ENCODE measurements at regions not wholly inside any gene's neighbourhood (a gene's known extent, or its start where the extent isn't known, plus 50 kb on each side); places are given as distances from the start of the nearest gene placed in this dataset.

DNA sequence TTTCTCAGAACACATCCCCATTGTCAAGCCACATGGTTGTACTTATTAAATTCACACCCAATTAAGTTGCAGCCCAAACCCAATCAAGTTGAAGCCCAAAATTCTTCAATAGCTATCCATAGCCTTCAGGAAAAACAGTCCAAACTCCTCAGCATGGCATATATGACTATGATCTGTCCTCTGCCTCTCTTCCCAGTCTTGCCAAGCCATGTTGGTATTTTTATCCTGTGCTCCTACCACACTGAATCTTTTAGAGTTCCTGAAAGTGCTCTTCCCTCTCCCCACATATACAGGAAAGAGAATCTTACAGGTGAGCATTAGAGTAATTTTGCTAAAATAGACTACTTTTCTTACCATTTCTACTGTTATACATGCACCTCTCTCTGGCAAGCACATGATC is 834.9 kb downstream of the RPS29 start (continued):
- TF ChIP-seq, protein P1, sequence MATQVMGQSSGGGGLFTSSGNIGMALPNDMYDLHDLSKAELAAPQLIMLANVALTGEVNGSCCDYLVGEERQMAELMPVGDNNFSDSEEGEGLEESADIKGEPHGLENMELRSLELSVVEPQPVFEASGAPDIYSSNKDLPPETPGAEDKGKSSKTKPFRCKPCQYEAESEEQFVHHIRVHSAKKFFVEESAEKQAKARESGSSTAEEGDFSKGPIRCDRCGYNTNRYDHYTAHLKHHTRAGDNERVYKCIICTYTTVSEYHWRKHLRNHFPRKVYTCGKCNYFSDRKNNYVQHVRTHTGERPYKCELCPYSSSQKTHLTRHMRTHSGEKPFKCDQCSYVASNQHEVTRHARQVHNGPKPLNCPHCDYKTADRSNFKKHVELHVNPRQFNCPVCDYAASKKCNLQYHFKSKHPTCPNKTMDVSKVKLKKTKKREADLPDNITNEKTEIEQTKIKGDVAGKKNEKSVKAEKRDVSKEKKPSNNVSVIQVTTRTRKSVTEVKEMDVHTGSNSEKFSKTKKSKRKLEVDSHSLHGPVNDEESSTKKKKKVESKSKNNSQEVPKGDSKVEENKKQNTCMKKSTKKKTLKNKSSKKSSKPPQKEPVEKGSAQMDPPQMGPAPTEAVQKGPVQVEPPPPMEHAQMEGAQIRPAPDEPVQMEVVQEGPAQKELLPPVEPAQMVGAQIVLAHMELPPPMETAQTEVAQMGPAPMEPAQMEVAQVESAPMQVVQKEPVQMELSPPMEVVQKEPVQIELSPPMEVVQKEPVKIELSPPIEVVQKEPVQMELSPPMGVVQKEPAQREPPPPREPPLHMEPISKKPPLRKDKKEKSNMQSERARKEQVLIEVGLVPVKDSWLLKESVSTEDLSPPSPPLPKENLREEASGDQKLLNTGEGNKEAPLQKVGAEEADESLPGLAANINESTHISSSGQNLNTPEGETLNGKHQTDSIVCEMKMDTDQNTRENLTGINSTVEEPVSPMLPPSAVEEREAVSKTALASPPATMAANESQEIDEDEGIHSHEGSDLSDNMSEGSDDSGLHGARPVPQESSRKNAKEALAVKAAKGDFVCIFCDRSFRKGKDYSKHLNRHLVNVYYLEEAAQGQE (IDR thresholded peaks at IDR 0.05; ENCODE audit: low read depth, low read length) = no peak
- TF ChIP-seq, protein P2, sequence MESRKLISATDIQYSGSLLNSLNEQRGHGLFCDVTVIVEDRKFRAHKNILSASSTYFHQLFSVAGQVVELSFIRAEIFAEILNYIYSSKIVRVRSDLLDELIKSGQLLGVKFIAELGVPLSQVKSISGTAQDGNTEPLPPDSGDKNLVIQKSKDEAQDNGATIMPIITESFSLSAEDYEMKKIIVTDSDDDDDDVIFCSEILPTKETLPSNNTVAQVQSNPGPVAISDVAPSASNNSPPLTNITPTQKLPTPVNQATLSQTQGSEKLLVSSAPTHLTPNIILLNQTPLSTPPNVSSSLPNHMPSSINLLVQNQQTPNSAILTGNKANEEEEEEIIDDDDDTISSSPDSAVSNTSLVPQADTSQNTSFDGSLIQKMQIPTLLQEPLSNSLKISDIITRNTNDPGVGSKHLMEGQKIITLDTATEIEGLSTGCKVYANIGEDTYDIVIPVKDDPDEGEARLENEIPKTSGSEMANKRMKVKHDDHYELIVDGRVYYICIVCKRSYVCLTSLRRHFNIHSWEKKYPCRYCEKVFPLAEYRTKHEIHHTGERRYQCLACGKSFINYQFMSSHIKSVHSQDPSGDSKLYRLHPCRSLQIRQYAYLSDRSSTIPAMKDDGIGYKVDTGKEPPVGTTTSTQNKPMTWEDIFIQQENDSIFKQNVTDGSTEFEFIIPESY (IDR thresholded peaks at IDR 0.05; ENCODE audit: borderline replicate concordance, low read depth) = no peak
- no peak for TF ChIP-seq TEAD4 (IDR thresholded peaks at IDR 0.05; ENCODE audit: borderline replicate concordance, insufficient read depth)
- no peak for TF ChIP-seq NRF1 (IDR thresholded peaks at IDR 0.05; ENCODE audit: low read depth, low read length)
- no peak for TF ChIP-seq NFIC (IDR thresholded peaks at IDR 0.05; ENCODE audit: borderline replicate concordance)

DNA sequence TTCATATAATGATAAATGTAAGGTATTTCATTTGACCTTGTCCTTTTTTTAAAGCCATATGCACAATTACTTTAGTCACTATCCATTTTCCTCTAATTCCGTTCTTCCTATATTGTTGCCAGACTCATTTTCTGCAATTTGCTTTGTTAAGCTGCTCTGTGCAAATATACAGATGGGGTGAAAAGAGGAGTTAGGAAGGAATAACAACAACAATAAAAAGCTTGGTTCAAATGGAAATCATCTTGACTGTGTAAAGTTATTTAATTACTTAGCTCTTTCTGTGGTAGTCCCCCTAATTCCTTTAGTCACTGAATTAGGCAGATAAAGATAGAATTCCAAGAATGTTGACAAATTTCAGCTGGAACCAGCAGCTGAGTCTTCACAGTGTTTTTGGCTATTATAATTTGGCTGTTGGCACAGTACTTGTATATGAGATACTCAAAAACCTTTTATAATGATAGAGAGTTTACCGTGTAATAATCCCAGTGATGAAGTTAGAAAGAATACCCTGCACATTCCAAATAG is 838.0 kb downstream of the RPS29 start:
- H3K36me3 ChIP-seq (replicated peaks in 1 of 2; ENCODE audit: control insufficient read depth in 1 of 2, insufficient read depth in 2 of 2, low read length in 1 of 2) = no peaks in the 10 kb centered on the region
- H3K4me1 ChIP-seq (ENCODE audit: control insufficient read depth in 1 of 2, insufficient read depth in 2 of 2, low read depth in 1 of 2, low read length in 1 of 2) = no peaks in the 10 kb centered on the region
- H3K4me3 ChIP-seq (ENCODE audit: low read depth in 2 of 2, low read length in 1 of 2) = no peak overlapping the region
- TF ChIP-seq NFIC (IDR thresholded peaks at IDR 0.05; ENCODE audit: borderline replicate concordance) = no peak
- TF ChIP-seq, protein P3, sequence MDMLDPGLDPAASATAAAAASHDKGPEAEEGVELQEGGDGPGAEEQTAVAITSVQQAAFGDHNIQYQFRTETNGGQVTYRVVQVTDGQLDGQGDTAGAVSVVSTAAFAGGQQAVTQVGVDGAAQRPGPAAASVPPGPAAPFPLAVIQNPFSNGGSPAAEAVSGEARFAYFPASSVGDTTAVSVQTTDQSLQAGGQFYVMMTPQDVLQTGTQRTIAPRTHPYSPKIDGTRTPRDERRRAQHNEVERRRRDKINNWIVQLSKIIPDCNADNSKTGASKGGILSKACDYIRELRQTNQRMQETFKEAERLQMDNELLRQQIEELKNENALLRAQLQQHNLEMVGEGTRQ (IDR thresholded peaks at IDR 0.05; ENCODE audit: borderline replicate concordance, low read depth, low read length) = no peak
- TF ChIP-seq EP300 (IDR thresholded peaks at IDR 0.05; ENCODE audit: borderline replicate concordance in 1 of 2, low read depth in 1 of 2, low read length in 1 of 2) = no peak
- no peak for TF ChIP-seq RAD21 (IDR thresholded peaks at IDR 0.05; ENCODE audit: low read length)
- no peak for TF ChIP-seq MEF2A (IDR thresholded peaks at IDR 0.05; ENCODE audit: borderline replicate concordance, low read depth)
- TF ChIP-seq FOXJ3 (CRISPR knock-in tag; IDR thresholded peaks at IDR 0.05) = no peak
- TF ChIP-seq TAF1 (IDR thresholded peaks at IDR 0.05; ENCODE audit: borderline replicate concordance, low read depth, low read length) = no peak
- no peak for TF ChIP-seq RCOR1 (IDR thresholded peaks at IDR 0.05; ENCODE audit: low read length)
- TF ChIP-seq, protein P4, sequence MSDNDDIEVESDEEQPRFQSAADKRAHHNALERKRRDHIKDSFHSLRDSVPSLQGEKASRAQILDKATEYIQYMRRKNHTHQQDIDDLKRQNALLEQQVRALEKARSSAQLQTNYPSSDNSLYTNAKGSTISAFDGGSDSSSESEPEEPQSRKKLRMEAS (IDR thresholded peaks at IDR 0.05; ENCODE audit: low read depth) = no peak
- no peak for TF ChIP-seq FOXM1 (IDR thresholded peaks at IDR 0.05; ENCODE audit: low read depth)
- TF ChIP-seq POLR2AphosphoS5 (IDR thresholded peaks at IDR 0.05; ENCODE audit: low read depth, low read length) = no peak
- ChIA-PET POLR2A (no interaction called here), CTCF (no interaction called here)
- no peak overlapping the region for H3K27ac ChIP-seq (ENCODE audit: low read depth in 2 of 2, low read length in 1 of 2)
- no peaks in the 10 kb centered on the region for H3F3A ChIP-seq (replicated peaks; ENCODE audit: insufficient read depth)
- H2AFZ ChIP-seq (ENCODE audit: low read depth) = no peak overlapping the region
- H3K9me2 ChIP-seq = no peaks in the 10 kb centered on the region
- no peaks in the 10 kb centered on the region for H3K79me2 ChIP-seq (ENCODE audit: insufficient read depth)
- H3K9me3 ChIP-seq = no peaks in the 10 kb centered on the region
- no peaks in the 10 kb centered on the region for H3K27me3 ChIP-seq (ENCODE audit: insufficient read depth)
- H3K4me2 ChIP-seq = no peak overlapping the region
- DNase-seq = no peak
- 25% methylated on average over 2 of the region's 2 CpGs for WGBS (ENCODE audit: low lambda C conversion rate)
- no peak overlapping the region for H3K9ac ChIP-seq
- no peaks in the 10 kb centered on the region for H4K20me1 ChIP-seq (ENCODE audit: insufficient read depth)

All from SK-N-SH (cell line).